ENCODE measurements at regions not wholly inside any gene's neighbourhood (a gene's known extent, or its start where the extent isn't known, plus 50 kb on each side); places are given as distances from the start of the nearest gene placed in this dataset.

GRCh38 chr5:2903451-2904395, 152.2 kb upstream of the IRX2 start:
- no peak for DNase-seq (ENCODE audit: low read depth)
- no peak overlapping the region for H3K4me3 ChIP-seq (ENCODE audit: low read depth, low read length)

GRCh38 chr5:2902742-2903297, 151.3 kb upstream of the IRX2 start:
- DNase-seq (ENCODE audit: low read depth): no peak

GRCh38 chr5:2902186-2902585, 150.7 kb upstream of the IRX2 start:
- DNase-seq (ENCODE audit: low read depth): no peak
- H3K4me3 ChIP-seq (ENCODE audit: low read depth, low read length): no peak overlapping the region

More at GRCh38 chr5:2902742-2903297, 151.3 kb upstream of the IRX2 start:
- H3K4me3 ChIP-seq (ENCODE audit: low read depth, low read length): no peak overlapping the region

- H3K4me3 ChIP-seq (ENCODE audit: low read depth, low read length): no peak overlapping the region
- no peak for DNase-seq (ENCODE audit: low read depth)
Observed at GRCh38 chr5:2901511-2901910, 150.0 kb upstream of the IRX2 start.

GRCh38 chr5:2901096-2901495, 149.6 kb upstream of the IRX2 start:
- no peak for DNase-seq (ENCODE audit: low read depth)
- H3K4me3 ChIP-seq (ENCODE audit: low read depth, low read length): no peak overlapping the region

GRCh38 chr5:2900360-2900759, 148.9 kb upstream of the IRX2 start:
- no peak for DNase-seq (ENCODE audit: low read depth)
- H3K4me3 ChIP-seq (ENCODE audit: low read depth, low read length): no peak overlapping the region

GRCh38 chr5:2899311-2899710, 147.8 kb upstream of the IRX2 start:
- H3K4me3 ChIP-seq (ENCODE audit: low read depth, low read length): no peak overlapping the region
- no peak for DNase-seq (ENCODE audit: low read depth)

GRCh38 chr5:2898661-2899060, 147.2 kb upstream of the IRX2 start:
- no peak overlapping the region for H3K4me3 ChIP-seq (ENCODE audit: low read depth, low read length)
- DNase-seq (ENCODE audit: low read depth): no peak

- DNase-seq (ENCODE audit: low read depth): no peak
- H3K4me3 ChIP-seq (ENCODE audit: low read depth, low read length): no peak overlapping the region
Observed at GRCh38 chr5:2897276-2897961, 145.9 kb upstream of the IRX2 start.

GRCh38 chr5:2896371-2897275, 145.1 kb upstream of the IRX2 start:
- no peak for DNase-seq (ENCODE audit: low read depth)
- no peak overlapping the region for H3K4me3 ChIP-seq (ENCODE audit: low read depth, low read length)

GRCh38 chr5:2895876-2896275, 144.4 kb upstream of the IRX2 start:
- DNase-seq (ENCODE audit: low read depth): no peak
- H3K4me3 ChIP-seq (ENCODE audit: low read depth, low read length): no peak overlapping the region

- DNase-seq (ENCODE audit: low read depth): no peak
- no peak overlapping the region for H3K4me3 ChIP-seq (ENCODE audit: low read depth, low read length)
Observed at GRCh38 chr5:2895196-2895595, 143.7 kb upstream of the IRX2 start.

GRCh38 chr5:2894736-2895135, 143.3 kb upstream of the IRX2 start:
- H3K4me3 ChIP-seq (ENCODE audit: low read depth, low read length): no peak overlapping the region
- DNase-seq (ENCODE audit: low read depth): no peak

GRCh38 chr5:2894316-2894715, 142.8 kb upstream of the IRX2 start:
- H3K4me3 ChIP-seq (ENCODE audit: low read depth, low read length): no peak overlapping the region
- no peak for DNase-seq (ENCODE audit: low read depth)

GRCh38 chr5:2892466-2893000, 141.1 kb upstream of the IRX2 start:
- H3K4me3 ChIP-seq (ENCODE audit: low read depth, low read length): no peak overlapping the region
- DNase-seq (ENCODE audit: low read depth): no peak

- DNase-seq (ENCODE audit: low read depth): no peak
- H3K4me3 ChIP-seq (ENCODE audit: low read depth, low read length): no peak overlapping the region
Observed at GRCh38 chr5:2891781-2892180, 140.3 kb upstream of the IRX2 start.

- no peak overlapping the region for H3K4me3 ChIP-seq (ENCODE audit: low read depth, low read length)
- DNase-seq (ENCODE audit: low read depth): no peak
Observed at GRCh38 chr5:2890011-2890410, 138.5 kb upstream of the IRX2 start.

GRCh38 chr5:2888520-2889060, 137.1 kb upstream of the IRX2 start:
- no peak for DNase-seq (ENCODE audit: low read depth)
- H3K4me3 ChIP-seq (ENCODE audit: low read depth, low read length): no peak overlapping the region
